ENCODE measurements at regions not wholly inside any gene's neighbourhood (a gene's known extent, or its start where the extent isn't known, plus 50 kb on each side); places are given as distances from the start of the nearest gene placed in this dataset.
"Not testable (repeated sequence)": the region's sequence is repeated elsewhere in the genome, so short reads cannot be mapped to it uniquely, and the experiment has no call there.

- TF ChIP-seq EZH2 (optimal IDR thresholded peaks at IDR 0.05; ENCODE audit: low read depth, low read length); CTCF (IDR thresholded peaks at IDR 0.05; ENCODE audit: low read length): not testable (repeated sequence)
These were observed 662.5 kb downstream of the QKI start for GRCh38 chr6:164076818-164077532.

Measured in MM.1S (cell line).